Ascending aorta (tissue), 2 donors: ENCODE measurements at regions not wholly inside any gene's neighbourhood (a gene's known extent, or its start where the extent isn't known, plus 50 kb on each side); places are given as distances from the start of the nearest gene placed in this dataset.
A peak's percentile ranks its signal among the peaks of the same experiment; 100 is the strongest.

Experiments used
- DNase-seq, 2 donors: peaks; one replicate each; pipeline ENCODE4 v3.0.0-alpha.2; 2019; ENCODE audit warnings: low spot score in 2 of 2
- H3K27ac ChIP-seq, 2 donors: fragments of 200-600 bp; sonication (generic); one replicate each; pipeline ENCODE4 v1.5.1; 2016 to 2017; ENCODE audit warnings: mild to moderate bottlenecking in 1 of 2
- H3K27me3 ChIP-seq: fragments of 200-600 bp; sonication (generic); one replicate; pipeline ENCODE4 v1.5.1; 2017
- H3K36me3 ChIP-seq, 2 donors: fragments of 200-600 bp; sonication (generic); one replicate each; pipeline ENCODE4 v1.5.1; 2016
- H3K4me1 ChIP-seq, 2 donors: fragments of 200-600 bp; sonication (generic); one replicate each; pipeline ENCODE4 v1.5.1; 2016 to 2017; ENCODE audit warnings: mild to moderate bottlenecking in 1 of 2
- H3K4me3 ChIP-seq, 2 donors: fragments of 200-600 bp; sonication (generic); one replicate each; pipeline ENCODE4 v1.5.1; 2016 to 2017; ENCODE audit warnings: mild to moderate bottlenecking in 1 of 2
- H3K9me3 ChIP-seq, 2 donors: fragments of 200-600 bp; sonication (generic); one replicate each; pipeline ENCODE4 v1.5.1; 2016
- intact Hi-C: fragments of 100-400 bp; cut with DNase I; formaldehyde crosslinking; loops from one replicate; pipeline ENCODE4 v1.15.1; 2023
- TF ChIP-seq, protein P1 (sequence below), 3 experiments: fragments of 200-600 bp in 2 of 3; fragments of 450-650 bp in 1 of 3; sonication (generic) in 2 of 3; IDR thresholded peaks; one replicate each; pipeline ENCODE4 v1.5.1; 2016 to 2019; ENCODE audit warnings: antibody characterized with exemption in 3 of 3, mild to moderate bottlenecking in 1 of 3, moderate library complexity in 1 of 3

DNA sequence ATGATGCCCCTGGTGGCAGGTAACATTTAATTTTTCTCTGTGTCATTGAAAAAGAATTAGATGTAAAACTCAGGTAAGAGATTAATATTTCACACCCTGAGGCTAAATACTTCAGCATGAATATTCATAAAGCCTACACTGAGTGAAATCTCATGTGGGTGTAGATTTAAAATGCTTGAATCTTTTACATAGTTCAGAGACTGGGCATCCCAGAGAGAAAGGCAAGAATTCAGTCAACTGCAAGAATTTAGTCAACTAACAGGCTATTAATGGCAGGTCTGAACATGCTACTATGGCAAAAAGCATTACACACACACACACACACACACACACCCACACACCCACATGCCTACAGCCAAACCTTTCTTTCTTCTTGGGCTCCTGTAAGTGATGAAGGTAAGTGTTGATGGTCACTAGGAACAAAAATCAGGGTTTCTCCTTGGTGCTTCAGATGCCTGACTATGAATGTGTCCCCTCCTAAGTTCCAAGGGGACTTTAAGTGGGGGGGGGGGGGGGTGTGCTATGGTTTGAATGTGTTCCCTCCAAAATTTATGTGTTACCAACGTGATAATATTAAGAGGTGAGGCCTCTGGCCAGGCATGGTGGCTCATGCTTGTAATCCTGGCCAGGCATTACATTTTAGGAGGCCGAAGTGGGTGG is 63.7 kb upstream of the PSMD7 start:
- TF ChIP-seq, protein P1, sequence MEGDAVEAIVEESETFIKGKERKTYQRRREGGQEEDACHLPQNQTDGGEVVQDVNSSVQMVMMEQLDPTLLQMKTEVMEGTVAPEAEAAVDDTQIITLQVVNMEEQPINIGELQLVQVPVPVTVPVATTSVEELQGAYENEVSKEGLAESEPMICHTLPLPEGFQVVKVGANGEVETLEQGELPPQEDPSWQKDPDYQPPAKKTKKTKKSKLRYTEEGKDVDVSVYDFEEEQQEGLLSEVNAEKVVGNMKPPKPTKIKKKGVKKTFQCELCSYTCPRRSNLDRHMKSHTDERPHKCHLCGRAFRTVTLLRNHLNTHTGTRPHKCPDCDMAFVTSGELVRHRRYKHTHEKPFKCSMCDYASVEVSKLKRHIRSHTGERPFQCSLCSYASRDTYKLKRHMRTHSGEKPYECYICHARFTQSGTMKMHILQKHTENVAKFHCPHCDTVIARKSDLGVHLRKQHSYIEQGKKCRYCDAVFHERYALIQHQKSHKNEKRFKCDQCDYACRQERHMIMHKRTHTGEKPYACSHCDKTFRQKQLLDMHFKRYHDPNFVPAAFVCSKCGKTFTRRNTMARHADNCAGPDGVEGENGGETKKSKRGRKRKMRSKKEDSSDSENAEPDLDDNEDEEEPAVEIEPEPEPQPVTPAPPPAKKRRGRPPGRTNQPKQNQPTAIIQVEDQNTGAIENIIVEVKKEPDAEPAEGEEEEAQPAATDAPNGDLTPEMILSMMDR (IDR thresholded peaks at IDR 0.05): no peak
- intact Hi-C loops: no loop called here
- no peak for DNase-seq
- Histone ChIP-seq H3K9me3 (no peaks in the 10 kb centered on the region), H3K4me1 (no peaks in the 10 kb centered on the region), H3K36me3 (no peaks in the 10 kb centered on the region), H3K27ac (no peak overlapping the region), H3K27me3 (no peaks in the 10 kb centered on the region), H3K4me3 (no peak overlapping the region)

GRCh38 chr16:74230126-74230525 is 66.5 kb upstream of the PSMD7 start:
- no peaks in the 10 kb centered on the region for H3K4me1 ChIP-seq
- intact Hi-C loops: no loop called here
- no peak overlapping the region for H3K4me3 ChIP-seq
- no peaks in the 10 kb centered on the region for H3K36me3 ChIP-seq
- TF ChIP-seq, protein P1 (IDR thresholded peaks at IDR 0.05): no peak
- H3K27me3 ChIP-seq: no peaks in the 10 kb centered on the region
- no peak overlapping the region for H3K27ac ChIP-seq
- no peaks in the 10 kb centered on the region for H3K9me3 ChIP-seq
- DNase-seq: no peak

DNA sequence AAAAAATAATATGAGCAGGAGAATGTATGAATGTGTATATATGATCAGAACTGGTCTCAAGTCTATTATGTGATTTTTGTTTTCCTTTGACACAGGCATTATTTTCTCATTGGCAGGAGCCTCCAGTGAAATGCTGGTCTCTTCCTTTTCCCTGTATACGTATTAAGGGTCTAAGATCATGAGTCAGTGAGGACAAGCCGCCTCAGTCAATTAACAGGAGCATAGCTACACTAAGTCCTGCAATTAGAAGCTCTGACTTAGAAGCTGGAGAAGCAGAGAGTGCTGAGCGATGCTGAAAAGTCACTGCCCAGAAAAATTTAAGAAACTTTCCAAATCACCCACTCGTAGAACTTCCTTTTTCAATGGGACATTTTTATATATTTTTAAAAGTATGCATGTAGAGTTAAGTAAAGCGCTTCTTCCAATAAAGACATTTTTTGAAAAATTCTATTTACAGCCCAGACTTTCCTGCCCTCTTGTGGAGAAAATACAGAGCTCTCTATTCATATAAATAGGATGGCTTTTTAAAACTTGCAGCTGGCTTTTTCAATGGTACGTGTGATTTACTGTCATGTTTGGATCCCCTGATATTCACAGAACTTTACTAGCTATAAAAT is 70.2 kb upstream of the PSMD7 start:
- H3K4me1 ChIP-seq: no peaks in the 10 kb centered on the region
- no peak for DNase-seq
- H3K27me3 ChIP-seq: no peaks in the 10 kb centered on the region
- no peaks in the 10 kb centered on the region for H3K9me3 ChIP-seq
- TF ChIP-seq, protein P1 (IDR thresholded peaks at IDR 0.05): peak in 2 of 3 experiments; percentile 16 to 23
- H3K27ac ChIP-seq: no peak overlapping the region
- intact Hi-C loops: loop anchor here (5.0 kb wide), 1 partner anchor 159 kb away; no protein-coding TSS in a partner anchor
- H3K36me3 ChIP-seq: no peaks in the 10 kb centered on the region
- no peak overlapping the region for H3K4me3 ChIP-seq

DNA sequence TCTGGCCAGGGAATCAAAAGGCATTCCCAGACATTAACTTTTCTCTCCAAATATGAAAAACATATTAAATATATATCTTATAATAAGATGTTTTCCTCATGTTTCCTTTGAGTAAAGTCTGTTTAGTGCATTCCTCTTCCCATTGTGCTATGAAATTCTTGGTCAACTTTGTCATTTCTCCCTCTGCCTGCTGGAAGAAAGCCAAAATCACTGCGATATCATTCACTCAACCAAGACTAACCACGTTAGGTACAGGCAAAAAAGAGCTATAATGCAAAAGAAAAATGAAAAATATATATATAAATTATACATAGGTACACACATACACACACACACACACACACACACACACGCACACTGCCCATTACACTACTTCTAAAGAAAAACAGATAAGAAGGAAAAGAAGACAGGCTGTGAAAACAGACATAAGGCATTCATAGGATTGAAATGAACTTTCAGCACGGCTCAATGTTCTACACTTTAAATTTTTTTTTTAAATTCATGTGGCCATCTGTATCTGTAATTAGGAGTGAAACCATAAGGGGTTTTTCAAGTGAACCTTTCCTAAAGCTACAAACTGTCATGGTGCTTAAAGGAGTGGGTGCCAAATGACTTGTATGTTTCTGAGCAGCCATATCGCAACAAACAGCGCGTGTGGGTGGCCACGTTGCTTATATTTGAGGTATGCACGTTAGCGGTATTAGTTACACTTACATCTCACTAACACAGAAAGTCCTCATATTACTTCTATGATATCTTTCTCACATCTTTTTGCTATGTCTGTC is 71.6 kb upstream of the PSMD7 start:
- no peak for DNase-seq
- TF ChIP-seq, protein P1 (IDR thresholded peaks at IDR 0.05): no peak
- H3K36me3 ChIP-seq: no peaks in the 10 kb centered on the region
- no peaks in the 10 kb centered on the region for H3K27me3 ChIP-seq
- H3K9me3 ChIP-seq: no peaks in the 10 kb centered on the region
- H3K27ac ChIP-seq: no peak overlapping the region
- no peak overlapping the region for H3K4me3 ChIP-seq
- H3K4me1 ChIP-seq: no peaks in the 10 kb centered on the region
- intact Hi-C loops: loop anchor here (5.0 kb wide), 1 partner anchor 158 kb away; no protein-coding TSS in a partner anchor

GRCh38 chr16:74221828-74222227 is 74.8 kb upstream of the PSMD7 start:
- intact Hi-C loops: no loop called here
- Histone ChIP-seq H3K36me3 (no peaks in the 10 kb centered on the region), H3K27me3 (no peaks in the 10 kb centered on the region), H3K9me3 (no peaks in the 10 kb centered on the region), H3K4me3 (no peak overlapping the region), H3K27ac (no peak overlapping the region), H3K4me1 (no peaks in the 10 kb centered on the region)
- TF ChIP-seq, protein P1 (IDR thresholded peaks at IDR 0.05): no peak
- DNase-seq: no peak
